Calu3 (cell line): ENCODE measurements at regions not wholly inside any gene's neighbourhood (a gene's known extent, or its start where the extent isn't known, plus 50 kb on each side); places are given as distances from the start of the nearest gene placed in this dataset.

ENCODE experiments used
- BruUV-seq: library from RNA; stranded (reverse); fragments of 400-500 nt; replicated peaks from 2 replicates; lab custom pipeline; 2021; lab: Mats Ljungman, UMichigan
- CTCF ChIA-PET: fragments of 300-600 bp; sonication (Branson Sonifier 250); formaldehyde crosslinking; loops from one replicate; lab custom pipeline; 2022; ENCODE audit warnings: antibody characterized with exemption; lab: Charles Lee
- DNase-seq: peaks from one replicate; pipeline ENCODE4 v3.0.0; 2022
- H3K27ac Mint-ChIP-seq: one replicate; pipeline ENCODE4 v1.8.0; 2022; ENCODE audit warnings: mixed read lengths; ENCODE audit not compliant: unreplicated experiment
- H3K27me3 Mint-ChIP-seq: one replicate; pipeline ENCODE4 v1.8.0; 2022; ENCODE audit warnings: mixed read lengths; ENCODE audit not compliant: unreplicated experiment
- H3K36me3 Mint-ChIP-seq: one replicate; pipeline ENCODE4 v1.8.0; 2022; ENCODE audit warnings: mild to moderate bottlenecking, moderate library complexity, mixed read lengths; ENCODE audit not compliant: insufficient read depth, unreplicated experiment
- H3K4me1 Mint-ChIP-seq: one replicate; pipeline ENCODE4 v1.8.0; 2022; ENCODE audit warnings: mild to moderate bottlenecking, low read depth, mixed read lengths; ENCODE audit not compliant: unreplicated experiment
- H3K4me3 Mint-ChIP-seq: one replicate; pipeline ENCODE4 v1.8.0; 2022; ENCODE audit warnings: mild to moderate bottlenecking, low read depth, moderate library complexity, mixed read lengths; ENCODE audit not compliant: unreplicated experiment
- H3K9me3 Mint-ChIP-seq: one replicate; pipeline ENCODE4 v1.8.0; 2022; ENCODE audit warnings: low read depth, mixed read lengths; ENCODE audit not compliant: unreplicated experiment
- intact Hi-C: fragments of 100-400 bp; cut with micrococcal nuclease; formaldehyde crosslinking; loops from one replicate; pipeline ENCODE4 v1.10.0; 2022; ENCODE audit not compliant: unreplicated experiment
- TF ChIP-seq, protein P1 (sequence below): fragments of 200-600 bp; IDR thresholded peaks from one replicate; pipeline ENCODE4 v1.8.0; 2022; ENCODE audit warnings: antibody characterized with exemption; ENCODE audit not compliant: unreplicated experiment

DNA sequence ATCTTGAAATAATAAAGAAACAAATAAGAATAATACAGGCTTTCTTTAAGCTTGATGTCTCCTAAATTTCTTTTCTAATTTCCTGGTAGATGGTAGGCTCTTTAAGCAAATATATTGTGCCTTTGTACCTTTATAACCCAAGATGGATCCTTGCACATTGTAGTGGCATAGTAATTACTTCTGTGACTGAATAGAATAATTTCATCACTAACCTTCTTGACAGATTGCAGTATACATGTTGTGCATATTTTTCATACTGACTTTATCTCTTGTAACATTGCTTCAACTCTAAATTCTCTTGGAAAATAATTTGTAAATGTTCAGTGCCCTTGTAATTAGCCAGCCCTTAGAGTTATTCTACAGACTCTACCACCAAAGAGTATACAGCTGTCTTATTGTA lies 1433.8 kb upstream of the GBE1 start:
- H3K9me3 Mint-ChIP-seq: no peaks in the 10 kb centered on the region
- CTCF ChIA-PET: no interaction called here
- intact Hi-C loops: no loop called here
- no TSS peak for BruUV-seq
- H3K4me1 Mint-ChIP-seq: no peaks in the 10 kb centered on the region
- H3K27ac Mint-ChIP-seq: no peak overlapping the region
- H3K36me3 Mint-ChIP-seq: no peaks in the 10 kb centered on the region
- H3K4me3 Mint-ChIP-seq: no peak overlapping the region
- TF ChIP-seq, protein P1, sequence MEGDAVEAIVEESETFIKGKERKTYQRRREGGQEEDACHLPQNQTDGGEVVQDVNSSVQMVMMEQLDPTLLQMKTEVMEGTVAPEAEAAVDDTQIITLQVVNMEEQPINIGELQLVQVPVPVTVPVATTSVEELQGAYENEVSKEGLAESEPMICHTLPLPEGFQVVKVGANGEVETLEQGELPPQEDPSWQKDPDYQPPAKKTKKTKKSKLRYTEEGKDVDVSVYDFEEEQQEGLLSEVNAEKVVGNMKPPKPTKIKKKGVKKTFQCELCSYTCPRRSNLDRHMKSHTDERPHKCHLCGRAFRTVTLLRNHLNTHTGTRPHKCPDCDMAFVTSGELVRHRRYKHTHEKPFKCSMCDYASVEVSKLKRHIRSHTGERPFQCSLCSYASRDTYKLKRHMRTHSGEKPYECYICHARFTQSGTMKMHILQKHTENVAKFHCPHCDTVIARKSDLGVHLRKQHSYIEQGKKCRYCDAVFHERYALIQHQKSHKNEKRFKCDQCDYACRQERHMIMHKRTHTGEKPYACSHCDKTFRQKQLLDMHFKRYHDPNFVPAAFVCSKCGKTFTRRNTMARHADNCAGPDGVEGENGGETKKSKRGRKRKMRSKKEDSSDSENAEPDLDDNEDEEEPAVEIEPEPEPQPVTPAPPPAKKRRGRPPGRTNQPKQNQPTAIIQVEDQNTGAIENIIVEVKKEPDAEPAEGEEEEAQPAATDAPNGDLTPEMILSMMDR: no peak
- no peak for DNase-seq
- no peaks in the 10 kb centered on the region for H3K27me3 Mint-ChIP-seq

DNA sequence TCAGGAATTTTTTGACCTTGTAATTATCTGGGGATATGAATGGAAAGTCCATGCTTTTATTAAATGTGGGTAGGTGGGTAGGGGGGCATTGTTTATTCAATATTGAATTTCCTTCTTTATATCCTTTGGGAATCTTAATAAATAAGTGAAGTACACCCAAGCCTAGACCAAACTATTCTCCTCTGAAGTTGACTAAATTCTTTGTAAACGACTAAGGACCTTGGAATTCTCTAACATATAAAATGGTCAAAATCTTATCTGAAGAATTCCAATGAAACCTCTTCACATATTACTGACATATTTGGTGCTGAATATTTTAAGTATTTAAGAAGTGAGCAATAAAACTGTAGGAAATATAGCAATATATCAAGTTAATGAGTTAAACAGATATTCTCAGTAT lies 1432.1 kb upstream of the GBE1 start:
- Mint-ChIP-seq H3K4me1 (no peaks in the 10 kb centered on the region), H3K27me3 (no peaks in the 10 kb centered on the region), H3K4me3 (no peak overlapping the region), H3K36me3 (no peaks in the 10 kb centered on the region), H3K27ac (no peak overlapping the region), H3K9me3 (no peaks in the 10 kb centered on the region)
- BruUV-seq: no TSS peak
- no peak for DNase-seq
- intact Hi-C loops: no loop called here
- CTCF ChIA-PET: no interaction called here
- TF ChIP-seq, protein P1: no peak

DNA sequence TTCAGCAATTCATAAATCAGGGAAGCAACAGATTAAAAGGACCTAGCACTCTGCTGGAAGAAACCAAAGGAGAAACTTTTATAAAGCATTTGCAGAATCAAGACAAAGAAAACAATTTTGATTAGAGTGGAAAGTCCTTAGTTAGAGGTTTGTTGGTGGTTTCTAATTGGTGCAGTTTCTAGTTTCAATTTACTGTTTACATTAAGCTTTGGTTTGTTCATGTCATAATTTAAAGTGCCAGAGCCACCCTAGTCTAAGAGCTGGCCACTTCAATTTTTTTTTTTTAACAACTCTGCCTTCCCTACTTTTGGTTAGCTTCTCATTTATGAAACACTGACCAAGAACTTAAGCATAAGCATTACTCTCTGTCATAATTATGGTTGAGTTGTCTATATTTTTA lies 1428.2 kb upstream of the GBE1 start:
- intact Hi-C loops: no loop called here
- no peak overlapping the region for H3K27ac Mint-ChIP-seq
- DNase-seq: no peak
- TF ChIP-seq, protein P1: no peak
- no peaks in the 10 kb centered on the region for H3K9me3 Mint-ChIP-seq
- no peaks in the 10 kb centered on the region for H3K27me3 Mint-ChIP-seq
- CTCF ChIA-PET: no interaction called here
- no peaks in the 10 kb centered on the region for H3K4me1 Mint-ChIP-seq
- H3K4me3 Mint-ChIP-seq: no peak overlapping the region
- no peaks in the 10 kb centered on the region for H3K36me3 Mint-ChIP-seq
- BruUV-seq: no TSS peak

DNA sequence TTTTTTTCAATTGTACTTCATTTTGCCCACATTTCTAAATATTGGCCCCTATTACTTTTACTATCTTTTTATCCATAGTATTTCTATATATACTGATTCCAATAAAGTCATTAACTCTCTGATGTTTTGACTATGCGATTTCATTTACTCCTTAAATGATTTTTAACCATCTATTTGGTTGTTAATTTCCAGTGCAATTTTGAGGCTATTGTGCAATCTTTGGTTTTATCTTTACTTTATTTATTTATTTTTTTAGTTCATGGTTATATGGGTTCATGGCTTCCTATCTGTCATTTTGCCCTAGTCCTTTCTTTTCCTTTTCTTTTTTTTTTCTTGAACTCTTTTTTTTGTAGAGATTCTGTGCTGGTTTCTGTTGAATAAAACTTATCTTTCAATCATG lies 1408.0 kb upstream of the GBE1 start:
- H3K9me3 Mint-ChIP-seq: no peaks in the 10 kb centered on the region
- no peaks in the 10 kb centered on the region for H3K36me3 Mint-ChIP-seq
- TF ChIP-seq, protein P1: no peak
- no peaks in the 10 kb centered on the region for H3K27me3 Mint-ChIP-seq
- DNase-seq: no peak
- BruUV-seq: no TSS peak
- CTCF ChIA-PET: no interaction called here
- no peaks in the 10 kb centered on the region for H3K4me1 Mint-ChIP-seq
- intact Hi-C loops: no loop called here
- H3K27ac Mint-ChIP-seq: no peak overlapping the region
- H3K4me3 Mint-ChIP-seq: no peak overlapping the region
